Activated CD4-positive, alpha-beta T cell treated with anti-CD3 and anti-CD28 coated beads, Interleukin-2, amount 50 U/mL, for 4 hours (primary cell): ENCODE measurements at regions not wholly inside any gene's neighbourhood (a gene's known extent, or its start where the extent isn't known, plus 50 kb on each side); places are given as distances from the start of the nearest gene placed in this dataset.

Experiments
- DNase-seq, 2 experiments: peaks; one replicate each; pipeline ENCODE4 v3.0.0-alpha.2; 2020

GRCh38 chr18:61609131-61609530, 275.9 kb downstream of the CDH20 start:
- no peak for DNase-seq

GRCh38 chr18:61608316-61608715, 275.1 kb downstream of the CDH20 start:
- DNase-seq = no peak

GRCh38 chr18:61607867-61608266, 274.6 kb downstream of the CDH20 start:
- DNase-seq = no peak

GRCh38 chr18:61606759-61607158, 273.5 kb downstream of the CDH20 start:
- DNase-seq = no peak

- DNase-seq = no peak
Observed at GRCh38 chr18:61606068-61606660, 272.9 kb downstream of the CDH20 start.

GRCh38 chr18:61605376-61606067, 272.3 kb downstream of the CDH20 start:
- no peak for DNase-seq
